ENCODE measurements at regions not wholly inside any gene's neighbourhood (a gene's known extent, or its start where the extent isn't known, plus 50 kb on each side); places are given as distances from the start of the nearest gene placed in this dataset.

GRCh38 chr3:18992709-18993108 lies 155.6 kb upstream of the KCNH8 start:
- ATAC-seq (ENCODE audit: low read depth) = no peak
- Histone ChIP-seq H3K9me3 (ENCODE audit: control insufficient read depth, insufficient read depth, low read length) (peaks cover 6% of the 10 kb centered on the region; the same call in 1 of the 2 replicates), H4K20me1 (ENCODE audit: insufficient read depth, low read length) (no peaks in the 10 kb centered on the region), H4K5ac (ENCODE audit: low read depth, low read length) (no peak overlapping the region), H3K14ac (replicated peaks; ENCODE audit: low read depth, low read length) (no peak overlapping the region), H3K4me3 (ENCODE audit: insufficient read depth, low read depth, low read length) (no peak overlapping the region), H2BK120ac (ENCODE audit: low read depth, low read length) (no peak overlapping the region), H3K23ac (ENCODE audit: low read depth, low read length) (no peak overlapping the region), H3K27ac (ENCODE audit: insufficient read depth, low read length) (no peak overlapping the region), H3K36me3 (ENCODE audit: control insufficient read depth, insufficient read depth, low read length) (no peaks in the 10 kb centered on the region), H3K79me1 (ENCODE audit: low read depth in 1 of 2, low read length in 2 of 2) (no peaks in the 10 kb centered on the region), H2AK9ac (replicated peaks; ENCODE audit: low read depth, low read length, poor library complexity) (no peak overlapping the region), H2BK5ac (ENCODE audit: low read depth, low read length, poor library complexity, severe bottlenecking) (no peak overlapping the region), H3K18ac (ENCODE audit: low read depth, low read length) (no peak overlapping the region), H3K4me1 (ENCODE audit: control insufficient read depth, insufficient read depth, low read length) (no peaks in the 10 kb centered on the region), H3K9me1 (ENCODE audit: insufficient read depth, low read length) (no peaks in the 10 kb centered on the region), H3K56ac (ENCODE audit: extremely low read depth, insufficient read depth, low read length) (no peak overlapping the region), H2BK15ac (ENCODE audit: low read depth, low read length) (no peak overlapping the region), H3K4me2 (ENCODE audit: low read depth, low read length) (no peak overlapping the region), H2AK5ac (ENCODE audit: low read depth, low read length) (no peak overlapping the region), H3K9ac (ENCODE audit: low read depth, low read length) (no peak overlapping the region), H2AFZ (replicated peaks; ENCODE audit: low read length, poor library complexity) (no peak overlapping the region), H4K91ac (ENCODE audit: insufficient read depth, low read depth, low read length) (no peak overlapping the region), H3K4ac (ENCODE audit: low read depth, low read length) (no peak overlapping the region), H3K27me3 (ENCODE audit: control insufficient read depth, insufficient read depth, low read length) (no peaks in the 10 kb centered on the region), H2BK20ac (ENCODE audit: low read depth, low read length) (no peak overlapping the region), H4K8ac (ENCODE audit: low read depth in 2 of 2, low read length in 2 of 2) (no peak overlapping the region)
- no CpG with 5 or more reads among the region's 1 CpG for WGBS, 2 experiments (ENCODE audit: extremely low coverage in 2 of 2, insufficient read length in 1 of 2)
- ChIA-PET CTCF (no interaction called here), POLR2A (ENCODE audit: unreplicated experiment) (no interaction called here)
- dilution Hi-C loops (cut with HindIII; ENCODE audit: low sequenced_read_pairs, unreplicated experiment) = no loop called here
- intact Hi-C loops (cut with micrococcal nuclease) = no loop called here
- in situ Hi-C loops (cut with MboI; ENCODE audit: low sequenced_read_pairs) = no loop called here
- TF ChIP-seq ELK1 (IDR thresholded peaks at IDR 0.05; ENCODE audit: borderline replicate concordance, low read depth, low read length) (no peak), RAD21 (IDR thresholded peaks at IDR 0.05; ENCODE audit: low read length) (no peak), BHLHE40 (IDR thresholded peaks at IDR 0.05; ENCODE audit: low read depth, low read length) (no peak), MAZ (IDR thresholded peaks at IDR 0.05; ENCODE audit: borderline replicate concordance, low read depth, low read length) (no peak), CTCF (conservative IDR thresholded peaks at IDR 0.05; ENCODE audit: low read depth, low read length) (no peak), USF2 (IDR thresholded peaks at IDR 0.05; ENCODE audit: low read depth, low read length) (no peak), MAFK (IDR thresholded peaks at IDR 0.05; ENCODE audit: low read depth, low read length) (no peak), POLR2A (IDR thresholded peaks at IDR 0.05; ENCODE audit: low read depth, low read length) (no peak), FOS (IDR thresholded peaks at IDR 0.05; ENCODE audit: low read depth, low read length) (no peak)
- DNase-seq = no peak
- no TSS peak for BruUV-seq (replicated peaks)
